Mesenchymal stem cell (in vitro differentiated cells and primary cell): ENCODE measurements at regions not wholly inside any gene's neighbourhood (a gene's known extent, or its start where the extent isn't known, plus 50 kb on each side); places are given as distances from the start of the nearest gene placed in this dataset.

Experiments used
- DNase-seq: peaks from one replicate; pipeline ENCODE4 v3.0.0-alpha.2; 2013
- H2AFZ ChIP-seq: one replicate; pipeline ENCODE4 v1.6.1; 2013; ENCODE audit warnings: low read depth, mild to moderate bottlenecking, control low read depth, inconsistent platforms, low read length, moderate library complexity
- H2AK5ac ChIP-seq: 2 replicates; pipeline ENCODE4 v1.6.1; 2013; ENCODE audit warnings: low read length, moderate library complexity, mild to moderate bottlenecking, inconsistent platforms; ENCODE audit not compliant: severe bottlenecking
- H2BK120ac ChIP-seq: one replicate; pipeline ENCODE4 v1.6.1; 2013; ENCODE audit warnings: low read depth, mild to moderate bottlenecking, inconsistent platforms, low read length, moderate library complexity
- H2BK12ac ChIP-seq, 2 experiments: one replicate each; pipeline ENCODE4 v1.6.1; 2013; ENCODE audit warnings: inconsistent platforms in 2 of 2, low read length in 2 of 2, mild to moderate bottlenecking in 2 of 2, moderate library complexity in 2 of 2, control low read depth in 1 of 2
- H2BK15ac ChIP-seq: one replicate; pipeline ENCODE4 v1.6.1; 2013; ENCODE audit warnings: mild to moderate bottlenecking, low read depth, inconsistent platforms; ENCODE audit not compliant: poor library complexity, severe bottlenecking
- H2BK5ac ChIP-seq: 2 replicates; pipeline ENCODE4 v1.6.1; 2013; ENCODE audit warnings: low read depth, mild to moderate bottlenecking, low read length, control low read depth, inconsistent platforms; ENCODE audit not compliant: poor library complexity, severe bottlenecking
- H3K14ac ChIP-seq, 2 experiments: one replicate each; pipeline ENCODE4 v1.6.1; 2013; ENCODE audit warnings: inconsistent platforms in 2 of 2, low read length in 2 of 2, control low read depth in 1 of 2, mild to moderate bottlenecking in 1 of 2, moderate library complexity in 1 of 2
- H3K18ac ChIP-seq, 2 experiments: one replicate each; pipeline ENCODE4 v1.6.1; 2013; ENCODE audit warnings: inconsistent platforms in 2 of 2, low read length in 2 of 2, control low read depth in 1 of 2, low read depth in 1 of 2, mild to moderate bottlenecking in 1 of 2
- H3K23ac ChIP-seq, 2 experiments: one replicate each; pipeline ENCODE4 v1.6.1; 2013; ENCODE audit warnings: inconsistent platforms in 2 of 2, low read length in 2 of 2, mild to moderate bottlenecking in 2 of 2, moderate library complexity in 2 of 2, control low read depth in 1 of 2
- H3K27ac ChIP-seq: 2 replicates; pipeline ENCODE4 v1.5.1; 2013; ENCODE audit warnings: mild to moderate bottlenecking, moderate library complexity, low read length, control low read depth, inconsistent platforms; ENCODE audit not compliant: poor library complexity, severe bottlenecking
- H3K27me3 ChIP-seq, 2 experiments: 2 replicates each; pipeline versions ENCODE4 v1.6.1 to v1.7.0; 2013; ENCODE audit warnings: low read length in 2 of 2, mild to moderate bottlenecking in 2 of 2, moderate library complexity in 2 of 2, control low read depth in 1 of 2, inconsistent platforms in 1 of 2; ENCODE audit not compliant: control insufficient read depth in 1 of 2, insufficient read depth in 1 of 2
- H3K36me3 ChIP-seq, 2 experiments: 2 replicates each; pipeline versions ENCODE4 v1.6.1 to v1.7.0; 2013; ENCODE audit warnings: low read length in 2 of 2, control low read depth in 1 of 2, inconsistent platforms in 1 of 2, low read depth in 1 of 2, mild to moderate bottlenecking in 1 of 2; ENCODE audit not compliant: insufficient read depth in 2 of 2, control insufficient read depth in 1 of 2
- H3K4ac ChIP-seq, 2 experiments: one replicate each; pipeline ENCODE4 v1.6.1; 2013; ENCODE audit warnings: inconsistent platforms in 2 of 2, low read length in 2 of 2, mild to moderate bottlenecking in 2 of 2, moderate library complexity in 2 of 2, control low read depth in 1 of 2, low read depth in 1 of 2
- H3K4me1 ChIP-seq: 2 replicates; pipeline ENCODE4 v1.6.1; 2013; ENCODE audit warnings: low read depth, low read length, control low read depth; ENCODE audit not compliant: control insufficient read depth, insufficient read depth
- H3K4me2 ChIP-seq: 2 replicates; pipeline ENCODE4 v1.6.1; 2013; ENCODE audit warnings: low read length, mild to moderate bottlenecking, inconsistent platforms; ENCODE audit not compliant: poor library complexity, severe bottlenecking
- H3K4me3 ChIP-seq, 2 experiments: 2 replicates each; pipeline versions ENCODE4 v1.5.1 to v1.7.0; 2013; ENCODE audit warnings: low read length in 2 of 2, mild to moderate bottlenecking in 2 of 2, control low read depth in 1 of 2, low read depth in 1 of 2; ENCODE audit not compliant: insufficient read depth in 1 of 2
- H3K79me1 ChIP-seq: replicated peaks from 2 replicates; pipeline ENCODE4 v1.6.1; 2013; ENCODE audit warnings: mild to moderate bottlenecking, control low read depth, low read length, inconsistent platforms; ENCODE audit not compliant: poor library complexity, severe bottlenecking
- H3K9ac ChIP-seq: 2 replicates; pipeline ENCODE4 v1.7.0; 2013; ENCODE audit warnings: mild to moderate bottlenecking, low read length, moderate library complexity
- H3K9me3 ChIP-seq: 2 replicates; pipeline ENCODE4 v1.7.0; 2013; ENCODE audit warnings: mild to moderate bottlenecking, low read length; ENCODE audit not compliant: control insufficient read depth
- H4K8ac ChIP-seq: one replicate; pipeline ENCODE4 v1.6.1; 2013; ENCODE audit warnings: inconsistent platforms, mild to moderate bottlenecking, low read length, moderate library complexity
- H4K91ac ChIP-seq: one replicate; pipeline ENCODE4 v1.6.1; 2013; ENCODE audit warnings: mild to moderate bottlenecking, low read length, inconsistent platforms
- WGBS: methylation state at CpG from one replicate; pipeline ENCODE4 v1.1.7; 2013; ENCODE audit warnings: mixed read lengths; 5-methylcytosine and 5-hydroxymethylcytosine counted together

GRCh38 chr11:29271616-29272015 is 745.2 kb downstream of the KCNA4 start:
- no peaks in the 10 kb centered on the region for H3K4me1 ChIP-seq
- H3K9ac ChIP-seq: no peak overlapping the region
- H2BK12ac ChIP-seq: no peak overlapping the region
- no peak overlapping the region for H3K23ac ChIP-seq
- DNase-seq: no peak
- no peak overlapping the region for H3K4me2 ChIP-seq
- no peak overlapping the region for H2AK5ac ChIP-seq
- H3K18ac ChIP-seq: no peak overlapping the region
- H3K27me3 ChIP-seq: no peaks in the 10 kb centered on the region
- H3K4me3 ChIP-seq: no peak overlapping the region
- H3K27ac ChIP-seq: peak overlapping the region; percentile 9
- no peak overlapping the region for H2BK120ac ChIP-seq
- H3K9me3 ChIP-seq: no peaks in the 10 kb centered on the region
- H4K91ac ChIP-seq: no peak overlapping the region
- no peak overlapping the region for H2AFZ ChIP-seq
- no peak overlapping the region for H3K14ac ChIP-seq
- H3K79me1 ChIP-seq: no peaks in the 10 kb centered on the region
- H2BK15ac ChIP-seq: no peak overlapping the region
- WGBS: no CpG with 5 or more reads among the region's 1 CpG
- H4K8ac ChIP-seq: no peak overlapping the region
- H3K36me3 ChIP-seq: no peaks in the 10 kb centered on the region
- H3K4ac ChIP-seq: no peak overlapping the region
- H2BK5ac ChIP-seq: no peak overlapping the region

GRCh38 chr11:29268733-29269132 is 748.1 kb downstream of the KCNA4 start:
- Histone ChIP-seq H3K4me2 (no peak overlapping the region), H2BK120ac (no peak overlapping the region), H3K36me3 (no peaks in the 10 kb centered on the region), H2BK5ac (no peak overlapping the region), H2AK5ac (no peak overlapping the region), H3K9me3 (no peaks in the 10 kb centered on the region), H3K18ac (no peak overlapping the region), H4K8ac (no peak overlapping the region), H2BK15ac (no peak overlapping the region), H3K4ac (no peak overlapping the region), H3K23ac (no peak overlapping the region), H2BK12ac (no peak overlapping the region), H3K14ac (no peak overlapping the region), H3K27ac (no peak overlapping the region), H3K4me1 (no peaks in the 10 kb centered on the region), H3K79me1 (no peaks in the 10 kb centered on the region), H4K91ac (no peak overlapping the region), H3K9ac (no peak overlapping the region), H3K4me3 (no peak overlapping the region), H2AFZ (no peak overlapping the region), H3K27me3 (no peaks in the 10 kb centered on the region)
- no peak for DNase-seq
- WGBS: 100% methylated on average over 2 of the region's 2 CpGs

- no peaks in the 10 kb centered on the region for H3K4me1 ChIP-seq
- no peak overlapping the region for H2BK120ac ChIP-seq
- no peaks in the 10 kb centered on the region for H3K79me1 ChIP-seq
- H3K14ac ChIP-seq: no peak overlapping the region
- no peak overlapping the region for H4K8ac ChIP-seq
- H3K23ac ChIP-seq: no peak overlapping the region
- H3K36me3 ChIP-seq: no peaks in the 10 kb centered on the region
- 91% methylated on average over 2 of the region's 3 CpGs for WGBS
- H2BK12ac ChIP-seq: no peak overlapping the region
- no peak overlapping the region for H4K91ac ChIP-seq
- no peaks in the 10 kb centered on the region for H3K9me3 ChIP-seq
- DNase-seq: no peak
- H3K4me2 ChIP-seq: no peak overlapping the region
- H3K9ac ChIP-seq: no peak overlapping the region
- H2AFZ ChIP-seq: no peak overlapping the region
- H3K18ac ChIP-seq: no peak overlapping the region
- H2BK15ac ChIP-seq: no peak overlapping the region
- no peak overlapping the region for H3K4ac ChIP-seq
- no peak overlapping the region for H2BK5ac ChIP-seq
- H3K27ac ChIP-seq: no peak overlapping the region
- H3K27me3 ChIP-seq: no peaks in the 10 kb centered on the region
- H3K4me3 ChIP-seq: no peak overlapping the region
- H2AK5ac ChIP-seq: no peak overlapping the region
Measured at GRCh38 chr11:29265792-29266191, 751.0 kb downstream of the KCNA4 start.

- no peaks in the 10 kb centered on the region for H3K9me3 ChIP-seq
Measured at GRCh38 chr11:29265381-29265780, 751.4 kb downstream of the KCNA4 start.

More at GRCh38 chr11:29265381-29265780, 751.4 kb downstream of the KCNA4 start:
- H3K27ac ChIP-seq: no peak overlapping the region
- DNase-seq: no peak
- no peak overlapping the region for H4K8ac ChIP-seq
- no peak overlapping the region for H2BK5ac ChIP-seq
- H3K27me3 ChIP-seq: no peaks in the 10 kb centered on the region
- H3K4me1 ChIP-seq: no peaks in the 10 kb centered on the region
- no peak overlapping the region for H4K91ac ChIP-seq
- H2AK5ac ChIP-seq: no peak overlapping the region
- no peaks in the 10 kb centered on the region for H3K36me3 ChIP-seq
- H2AFZ ChIP-seq: no peak overlapping the region
- no peak overlapping the region for H3K23ac ChIP-seq
- no peak overlapping the region for H3K4me3 ChIP-seq
- H2BK12ac ChIP-seq: no peak overlapping the region
- no peak overlapping the region for H3K14ac ChIP-seq
- no peak overlapping the region for H3K9ac ChIP-seq
- no peak overlapping the region for H3K18ac ChIP-seq
- no peaks in the 10 kb centered on the region for H3K79me1 ChIP-seq
- H2BK15ac ChIP-seq: no peak overlapping the region
- H3K4me2 ChIP-seq: no peak overlapping the region
- no peak overlapping the region for H2BK120ac ChIP-seq
- no peak overlapping the region for H3K4ac ChIP-seq
